ENCODE measurements at regions not wholly inside any gene's neighbourhood (a gene's known extent, or its start where the extent isn't known, plus 50 kb on each side); places are given as distances from the start of the nearest gene placed in this dataset.

GRCh38 chr6:168222115-168223043, 97.2 kb downstream of the DACT2 start:
- ATAC-seq: no peak
- TF ChIP-seq RARB (CRISPR knock-in tag; IDR thresholded peaks at IDR 0.05) (no peak), CREB5 (CRISPR knock-in tag; IDR thresholded peaks at IDR 0.05; ENCODE audit: low read depth) (no peak), ZNF70 (CRISPR knock-in tag; IDR thresholded peaks at IDR 0.05) (no peak), ZNF8 (CRISPR knock-in tag; IDR thresholded peaks at IDR 0.05) (no peak), PATZ1 (CRISPR knock-in tag; IDR thresholded peaks at IDR 0.05; ENCODE audit: borderline replicate concordance) (no peak), ZFP30 (CRISPR knock-in tag; IDR thresholded peaks at IDR 0.05) (no peak), CSRNP3 (CRISPR knock-in tag; IDR thresholded peaks at IDR 0.05) (no peak), ISL1 (CRISPR knock-in tag; IDR thresholded peaks at IDR 0.05) (no peak)

GRCh38 chr6:168221497-168222079, 98.0 kb downstream of the DACT2 start:
- TF ChIP-seq TSHZ2 (CRISPR knock-in tag; IDR thresholded peaks at IDR 0.05) (no peak), ESRRG (CRISPR knock-in tag; IDR thresholded peaks at IDR 0.05) (no peak), ZNF565 (CRISPR knock-in tag; conservative IDR thresholded peaks at IDR 0.05; ENCODE audit: low read depth) (no peak), CSRNP3 (CRISPR knock-in tag; IDR thresholded peaks at IDR 0.05) (no peak), PATZ1 (CRISPR knock-in tag; IDR thresholded peaks at IDR 0.05; ENCODE audit: borderline replicate concordance) (no peak), ZNF70 (CRISPR knock-in tag; IDR thresholded peaks at IDR 0.05) (no peak), BACH2 (CRISPR knock-in tag; IDR thresholded peaks at IDR 0.05; ENCODE audit: borderline replicate concordance) (no peak), TOX (CRISPR knock-in tag; IDR thresholded peaks at IDR 0.05; ENCODE audit: borderline replicate concordance) (no peak), GLIS3 (CRISPR knock-in tag; IDR thresholded peaks at IDR 0.05) (no peak), ZFP30 (CRISPR knock-in tag; IDR thresholded peaks at IDR 0.05) (no peak), ARNTL (CRISPR knock-in tag; IDR thresholded peaks at IDR 0.05; ENCODE audit: borderline replicate concordance, low read depth) (no peak), OSR1 (CRISPR knock-in tag; IDR thresholded peaks at IDR 0.05) (no peak), SNAI2 (CRISPR knock-in tag; IDR thresholded peaks at IDR 0.05) (no peak), PPARA (CRISPR knock-in tag; IDR thresholded peaks at IDR 0.05; ENCODE audit: borderline replicate concordance) (no peak), ISL1 (CRISPR knock-in tag; IDR thresholded peaks at IDR 0.05) (no peak), ZNF8 (CRISPR knock-in tag; IDR thresholded peaks at IDR 0.05) (no peak), POU6F1 (CRISPR knock-in tag; IDR thresholded peaks at IDR 0.05; ENCODE audit: borderline replicate concordance, low read depth) (no peak), CREB5 (CRISPR knock-in tag; IDR thresholded peaks at IDR 0.05; ENCODE audit: low read depth) (no peak)
- no peak for ATAC-seq

Data from SK-N-SH treated with all-trans-retinoic acid at 6 μM for 48 hours (cell line).